ENCODE measurements at regions not wholly inside any gene's neighbourhood (a gene's known extent, or its start where the extent isn't known, plus 50 kb on each side); places are given as distances from the start of the nearest gene placed in this dataset.

GRCh38 chr22:35197071-35197470 lies 60.2 kb upstream of the HMGXB4 start:
- no peaks in the 10 kb centered on the region for H3K36me3 ChIP-seq (ENCODE audit: insufficient read depth, low read length)
- Mint-ChIP-seq H3K9me3 (ENCODE audit: unreplicated experiment) (peaks cover 5% of the 10 kb centered on the region), H3K27ac (ENCODE audit: unreplicated experiment) (no peak overlapping the region), H3K4me3 (ENCODE audit: unreplicated experiment) (no peak overlapping the region), H3K27me3 (ENCODE audit: low read depth, unreplicated experiment) (peaks cover 21% of the 10 kb centered on the region), H3K4me1 (ENCODE audit: low read depth, unreplicated experiment) (no peaks in the 10 kb centered on the region), H3K36me3 (ENCODE audit: low read depth, unreplicated experiment) (no peaks in the 10 kb centered on the region)
- no peaks in the 10 kb centered on the region for H3K9me3 ChIP-seq (ENCODE audit: insufficient read depth, low read depth, low read length)
- DNase-seq (ENCODE audit: low read depth) (no peak), FAIRE-seq (no peak)
- H3K4me2 ChIP-seq (ENCODE audit: low read length): no peak overlapping the region
- peaks cover 8% of the 10 kb centered on the region for H3K27me3 ChIP-seq (ENCODE audit: insufficient read depth, low read length)
- H3K4me1 ChIP-seq (ENCODE audit: insufficient read depth, low read length): no peaks in the 10 kb centered on the region
- no peak overlapping the region for H2AFZ ChIP-seq (ENCODE audit: low read depth, low read length)
- no peaks in the 10 kb centered on the region for H4K20me1 ChIP-seq (ENCODE audit: insufficient read depth, low read length)
- no peaks in the 10 kb centered on the region for H3K79me2 ChIP-seq (ENCODE audit: insufficient read depth, low read length)
- H3K4me3 ChIP-seq (ENCODE audit: insufficient read depth, low read depth, low read length): no peak overlapping the region
- no peak for TF ChIP-seq EZH2 (IDR thresholded peaks at IDR 0.05; ENCODE audit: insufficient read depth, low read length)
- no peak for TF ChIP-seq CTCF (IDR thresholded peaks at IDR 0.05; ENCODE audit: insufficient read depth, low read depth, low read length)
- no peak overlapping the region for H3K27ac ChIP-seq (ENCODE audit: low read depth, low read length)
- no peak overlapping the region for H3K9ac ChIP-seq (ENCODE audit: low read length)

GRCh38 chr22:35197886-35198285 lies 59.4 kb upstream of the HMGXB4 start:
- Histone ChIP-seq H2AFZ (ENCODE audit: low read depth, low read length) (no peak overlapping the region), H4K20me1 (ENCODE audit: insufficient read depth, low read length) (no peaks in the 10 kb centered on the region), H3K27ac (ENCODE audit: low read depth, low read length) (no peak overlapping the region), H3K36me3 (ENCODE audit: insufficient read depth, low read length) (no peaks in the 10 kb centered on the region), H3K4me2 (ENCODE audit: low read length) (no peak overlapping the region), H3K4me3 (ENCODE audit: insufficient read depth, low read depth, low read length) (no peak overlapping the region), H3K9me3 (ENCODE audit: insufficient read depth, low read depth, low read length) (no peaks in the 10 kb centered on the region), H3K79me2 (ENCODE audit: insufficient read depth, low read length) (no peaks in the 10 kb centered on the region), H3K9ac (ENCODE audit: low read length) (no peak overlapping the region), H3K4me1 (ENCODE audit: insufficient read depth, low read length) (no peaks in the 10 kb centered on the region), H3K27me3 (ENCODE audit: insufficient read depth, low read length) (peaks cover 8% of the 10 kb centered on the region)
- DNase-seq (ENCODE audit: low read depth) (no peak), FAIRE-seq (no peak)
- no peaks in the 10 kb centered on the region for H3K4me1 Mint-ChIP-seq (ENCODE audit: low read depth, unreplicated experiment)
- no peaks in the 10 kb centered on the region for H3K36me3 Mint-ChIP-seq (ENCODE audit: low read depth, unreplicated experiment)
- TF ChIP-seq EZH2 (IDR thresholded peaks at IDR 0.05; ENCODE audit: insufficient read depth, low read length) (no peak), CTCF (IDR thresholded peaks at IDR 0.05; ENCODE audit: insufficient read depth, low read depth, low read length) (no peak)
- H3K9me3 Mint-ChIP-seq (ENCODE audit: unreplicated experiment): peaks cover 5% of the 10 kb centered on the region
- H3K27ac Mint-ChIP-seq (ENCODE audit: unreplicated experiment): no peak overlapping the region
- no peak overlapping the region for H3K4me3 Mint-ChIP-seq (ENCODE audit: unreplicated experiment)
- H3K27me3 Mint-ChIP-seq (ENCODE audit: low read depth, unreplicated experiment): peaks cover 21% of the 10 kb centered on the region

GRCh38 chr22:35198738-35199137 lies 58.6 kb upstream of the HMGXB4 start:
- Histone ChIP-seq H3K9me3 (ENCODE audit: insufficient read depth, low read depth, low read length) (no peaks in the 10 kb centered on the region), H3K79me2 (ENCODE audit: insufficient read depth, low read length) (no peaks in the 10 kb centered on the region), H3K4me3 (ENCODE audit: insufficient read depth, low read depth, low read length) (no peak overlapping the region), H3K9ac (ENCODE audit: low read length) (no peak overlapping the region), H2AFZ (ENCODE audit: low read depth, low read length) (no peak overlapping the region), H3K36me3 (ENCODE audit: insufficient read depth, low read length) (no peaks in the 10 kb centered on the region), H3K4me1 (ENCODE audit: insufficient read depth, low read length) (no peaks in the 10 kb centered on the region), H3K4me2 (ENCODE audit: low read length) (no peak overlapping the region), H3K27me3 (ENCODE audit: insufficient read depth, low read length) (peaks cover 8% of the 10 kb centered on the region), H4K20me1 (ENCODE audit: insufficient read depth, low read length) (no peaks in the 10 kb centered on the region), H3K27ac (ENCODE audit: low read depth, low read length) (no peak overlapping the region)
- Mint-ChIP-seq H3K4me3 (ENCODE audit: unreplicated experiment) (no peak overlapping the region), H3K4me1 (ENCODE audit: low read depth, unreplicated experiment) (no peaks in the 10 kb centered on the region), H3K36me3 (ENCODE audit: low read depth, unreplicated experiment) (no peaks in the 10 kb centered on the region), H3K27me3 (ENCODE audit: low read depth, unreplicated experiment) (peaks cover 26% of the 10 kb centered on the region), H3K27ac (ENCODE audit: unreplicated experiment) (no peak overlapping the region), H3K9me3 (ENCODE audit: unreplicated experiment) (peaks cover 5% of the 10 kb centered on the region)
- no peak for TF ChIP-seq EZH2 (IDR thresholded peaks at IDR 0.05; ENCODE audit: insufficient read depth, low read length)
- TF ChIP-seq CTCF (IDR thresholded peaks at IDR 0.05; ENCODE audit: insufficient read depth, low read depth, low read length): no peak
- no peak for DNase-seq (ENCODE audit: low read depth)
- FAIRE-seq: no peak

Data from astrocyte (in vitro differentiated cells and primary cell).